ENCODE measurements at regions not wholly inside any gene's neighbourhood (a gene's known extent, or its start where the extent isn't known, plus 50 kb on each side); places are given as distances from the start of the nearest gene placed in this dataset.
"Not testable (repeated sequence)": the region's sequence is repeated elsewhere in the genome, so short reads cannot be mapped to it uniquely, and the experiment has no call there.

DNA sequence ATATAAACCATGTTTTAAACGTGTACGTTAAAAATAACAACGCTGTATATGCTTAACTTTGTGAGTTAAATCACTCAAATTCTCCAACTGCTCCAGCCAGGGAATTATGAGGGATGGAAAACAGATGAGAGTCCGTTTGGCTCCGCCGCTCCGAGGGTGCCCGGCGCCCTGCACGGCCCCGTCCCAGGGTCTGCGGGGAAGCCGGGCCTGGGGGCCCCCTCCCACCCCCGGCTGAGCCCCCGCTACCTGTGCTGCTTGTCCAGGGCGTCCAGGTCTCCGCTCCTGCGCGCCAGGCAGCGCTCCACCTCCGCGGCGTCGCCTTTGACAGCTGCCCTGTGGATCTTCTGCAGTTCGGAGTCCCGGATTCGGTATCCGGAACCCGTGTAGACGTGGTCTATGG is 415.5 kb downstream of the FOXD4L4 start:
- in situ Hi-C loops (cut with HindIII; ENCODE audit: low pct_unique_long_range_greater_than_20kb, low sequenced_read_pairs): not testable (repeated sequence)

GRCh38 chr9:66153021-66153725 is 416.2 kb downstream of the FOXD4L4 start:
- DNase-seq (ENCODE audit: low read depth, low spot score): peak; percentile 49
- in situ Hi-C loops (cut with HindIII; ENCODE audit: low pct_unique_long_range_greater_than_20kb, low sequenced_read_pairs): not testable (repeated sequence)

More for the DNA sequence above, 415.5 kb downstream of the FOXD4L4 start:
- not testable (repeated sequence) for DNase-seq (ENCODE audit: low read depth, low spot score)

DNA sequence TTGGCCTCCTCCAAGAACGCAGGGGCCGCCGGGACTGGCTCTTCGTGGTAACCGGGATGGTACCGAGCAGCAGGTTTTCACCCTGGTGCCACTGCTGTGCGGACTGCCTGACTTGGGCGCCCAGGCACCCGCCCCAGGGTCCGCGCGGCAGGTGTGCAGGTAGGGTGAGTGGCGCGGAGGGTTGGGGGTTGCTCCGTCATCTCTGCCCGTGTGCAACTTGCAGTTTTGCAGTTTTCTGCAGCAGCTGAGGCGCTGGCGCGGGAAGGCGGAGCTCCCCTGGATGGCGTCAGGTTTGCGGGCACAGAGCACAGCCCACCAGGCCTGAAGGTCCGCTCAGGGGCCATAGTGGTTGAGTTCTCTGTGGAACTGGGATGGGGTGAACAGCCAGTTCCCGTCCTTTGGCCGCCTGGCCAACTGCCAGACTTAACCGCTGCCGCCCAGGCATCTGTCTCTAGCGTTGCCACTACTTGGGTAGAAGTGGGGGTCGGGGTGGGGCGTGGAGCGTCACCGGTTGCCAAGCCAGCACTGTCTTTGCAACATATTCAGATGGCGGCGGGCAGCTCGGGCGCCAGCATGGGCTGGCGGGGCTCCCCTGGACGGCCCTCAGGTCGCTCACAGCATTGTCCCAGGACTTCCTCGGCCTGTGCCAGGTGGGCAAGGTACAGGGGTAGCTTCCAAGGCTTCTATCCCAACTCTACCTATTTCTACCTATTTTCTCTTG is 417.2 kb downstream of the FOXD4L4 start:
- in situ Hi-C loops (cut with HindIII; ENCODE audit: low pct_unique_long_range_greater_than_20kb, low sequenced_read_pairs); DNase-seq (ENCODE audit: low read depth, low spot score): not testable (repeated sequence)

DNA sequence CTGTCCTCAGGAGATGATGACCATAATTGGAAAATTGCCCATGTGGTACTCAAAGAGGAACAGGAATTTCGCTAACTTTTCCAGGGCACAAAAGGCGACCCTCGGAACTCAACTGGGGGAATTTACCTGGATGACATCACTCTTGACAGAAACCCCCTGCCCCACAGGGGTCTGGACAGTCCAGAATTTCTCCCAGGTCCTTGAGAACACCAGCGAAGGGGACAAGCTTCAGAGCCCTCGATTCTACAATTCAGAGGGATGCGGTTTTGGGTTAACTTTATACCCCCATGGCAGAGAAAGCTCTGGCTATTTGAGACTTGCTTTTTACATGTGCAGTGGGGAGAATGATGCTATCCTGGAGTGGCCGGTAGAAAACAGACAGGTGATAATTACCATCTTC is 445.4 kb downstream of the FOXD4L4 start:
- DNase-seq (ENCODE audit: low read depth, low spot score); in situ Hi-C loops (cut with HindIII; ENCODE audit: low pct_unique_long_range_greater_than_20kb, low sequenced_read_pairs): not testable (repeated sequence)

DNA sequence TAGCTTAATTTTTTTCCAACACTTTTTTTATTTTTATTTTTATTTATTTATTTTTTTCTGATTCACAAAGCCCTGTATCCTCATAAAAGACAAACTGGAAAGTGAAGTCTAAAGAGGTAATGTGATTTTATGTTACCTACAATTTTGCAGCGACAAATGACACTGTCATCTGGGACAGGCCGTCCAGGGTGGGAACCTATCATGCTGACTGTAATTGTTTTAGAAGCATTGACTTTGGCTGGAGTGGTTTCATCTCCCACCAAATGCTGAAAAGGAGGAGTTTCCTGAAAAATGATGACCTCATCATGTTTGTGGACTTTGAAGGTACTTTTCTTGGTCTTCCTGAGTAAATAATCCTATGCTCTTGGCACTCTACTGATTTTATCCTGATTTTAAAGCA is 446.7 kb downstream of the FOXD4L4 start:
- in situ Hi-C loops (cut with HindIII; ENCODE audit: low pct_unique_long_range_greater_than_20kb, low sequenced_read_pairs); DNase-seq (ENCODE audit: low read depth, low spot score): not testable (repeated sequence)

GRCh38 chr9:66197199-66197598 is 460.3 kb downstream of the FOXD4L4 start:
- DNase-seq (ENCODE audit: low read depth, low spot score); in situ Hi-C loops (cut with HindIII; ENCODE audit: low pct_unique_long_range_greater_than_20kb, low sequenced_read_pairs): not testable (repeated sequence)

DNA sequence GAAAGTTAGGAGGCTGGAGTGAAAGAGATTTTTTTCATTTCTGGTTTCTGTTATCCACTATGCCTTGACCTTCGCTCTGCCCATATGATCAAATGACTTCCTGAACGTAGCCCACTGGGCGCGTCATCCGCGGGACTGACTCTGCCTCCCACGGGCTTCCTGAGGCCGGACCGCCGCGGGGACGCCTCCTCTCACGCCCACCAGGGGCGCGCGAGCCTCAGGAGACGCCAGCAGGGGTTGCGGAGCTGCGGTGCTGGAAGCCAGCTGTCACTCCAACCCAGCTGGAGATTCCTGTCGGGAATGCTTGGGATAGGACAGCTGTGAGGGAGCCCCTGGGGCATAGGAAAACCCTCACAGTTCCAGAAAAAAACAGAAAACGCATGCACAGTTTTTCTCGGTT is 461.5 kb downstream of the FOXD4L4 start:
- DNase-seq (ENCODE audit: low read depth, low spot score); in situ Hi-C loops (cut with HindIII; ENCODE audit: low pct_unique_long_range_greater_than_20kb, low sequenced_read_pairs): not testable (repeated sequence)

GRCh38 chr9:66206617-66207016 is 469.7 kb downstream of the FOXD4L4 start:
- DNase-seq (ENCODE audit: low read depth, low spot score); in situ Hi-C loops (cut with HindIII; ENCODE audit: low pct_unique_long_range_greater_than_20kb, low sequenced_read_pairs): not testable (repeated sequence)

DNA sequence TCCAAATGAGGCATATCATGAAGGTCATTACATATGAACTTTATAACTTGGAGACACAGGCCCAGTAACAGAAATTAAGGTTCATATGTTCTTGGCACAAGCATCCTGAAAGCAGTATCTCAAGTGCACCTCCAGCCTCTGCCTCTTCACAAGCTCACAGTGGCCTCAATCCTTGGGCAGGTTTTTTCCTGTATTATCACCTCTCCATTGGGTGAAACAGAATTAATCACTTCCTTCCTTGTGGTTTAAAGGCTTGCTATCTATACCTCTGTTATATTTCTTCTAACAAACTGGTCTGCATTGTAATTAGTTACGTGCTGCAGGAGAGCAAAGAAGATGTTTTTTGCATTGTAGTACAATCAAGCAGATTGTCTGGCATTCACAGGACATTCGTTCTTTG is 471.0 kb downstream of the FOXD4L4 start:
- in situ Hi-C loops (cut with HindIII; ENCODE audit: low pct_unique_long_range_greater_than_20kb, low sequenced_read_pairs); DNase-seq (ENCODE audit: low read depth, low spot score): not testable (repeated sequence)

DNA sequence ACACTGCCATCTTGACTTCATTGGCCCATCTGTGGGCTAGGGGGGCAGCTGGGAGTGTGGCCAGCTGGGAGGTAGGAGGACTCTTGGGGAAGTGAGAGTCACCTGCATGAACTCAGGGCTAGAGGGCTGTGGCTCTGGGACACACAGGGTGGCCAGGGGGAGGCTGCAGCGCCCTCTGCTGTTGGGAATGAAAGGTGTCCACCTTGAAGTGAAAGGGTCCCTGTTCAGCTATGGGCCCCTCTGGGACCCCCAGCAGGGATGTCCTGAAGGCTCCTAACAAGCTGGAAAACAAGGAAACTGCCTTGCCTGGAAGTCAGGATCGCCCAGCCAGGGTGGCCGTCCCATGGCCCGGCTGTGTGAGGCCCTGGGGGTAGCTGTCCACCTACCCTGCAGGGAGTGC is 507.8 kb downstream of the FOXD4L4 start:
- in situ Hi-C loops (cut with HindIII; ENCODE audit: low pct_unique_long_range_greater_than_20kb, low sequenced_read_pairs); DNase-seq (ENCODE audit: low read depth, low spot score): not testable (repeated sequence)

GRCh38 chr9:66245481-66245880 is 508.5 kb downstream of the FOXD4L4 start:
- in situ Hi-C loops (cut with HindIII; ENCODE audit: low pct_unique_long_range_greater_than_20kb, low sequenced_read_pairs); DNase-seq (ENCODE audit: low read depth, low spot score): not testable (repeated sequence)

DNA sequence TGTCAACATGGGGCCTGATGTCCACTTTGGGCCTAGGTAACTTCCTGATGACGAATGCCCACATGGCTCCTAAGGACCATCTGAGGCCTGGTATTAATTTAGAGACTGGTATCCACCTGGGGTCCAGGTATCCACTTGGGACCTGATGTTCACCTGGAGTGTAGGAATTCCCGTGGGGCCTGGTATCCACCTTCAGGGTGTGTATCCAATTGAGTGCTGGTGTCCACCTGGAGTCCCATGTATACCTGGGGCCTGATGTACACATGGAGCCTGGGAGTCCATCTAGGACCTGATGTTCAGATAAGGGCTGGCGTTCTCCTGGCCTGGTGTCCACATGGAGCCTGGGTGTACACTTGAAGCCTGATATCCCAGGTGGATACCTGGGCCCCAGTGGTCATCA is 520.6 kb downstream of the FOXD4L4 start:
- in situ Hi-C loops (cut with HindIII; ENCODE audit: low pct_unique_long_range_greater_than_20kb, low sequenced_read_pairs); DNase-seq (ENCODE audit: low read depth, low spot score): not testable (repeated sequence)

- in situ Hi-C loops (cut with HindIII; ENCODE audit: low pct_unique_long_range_greater_than_20kb, low sequenced_read_pairs); DNase-seq (ENCODE audit: low read depth, low spot score): not testable (repeated sequence)
These were observed 524.6 kb downstream of the FOXD4L4 start for GRCh38 chr9:66261576-66261975.

DNA sequence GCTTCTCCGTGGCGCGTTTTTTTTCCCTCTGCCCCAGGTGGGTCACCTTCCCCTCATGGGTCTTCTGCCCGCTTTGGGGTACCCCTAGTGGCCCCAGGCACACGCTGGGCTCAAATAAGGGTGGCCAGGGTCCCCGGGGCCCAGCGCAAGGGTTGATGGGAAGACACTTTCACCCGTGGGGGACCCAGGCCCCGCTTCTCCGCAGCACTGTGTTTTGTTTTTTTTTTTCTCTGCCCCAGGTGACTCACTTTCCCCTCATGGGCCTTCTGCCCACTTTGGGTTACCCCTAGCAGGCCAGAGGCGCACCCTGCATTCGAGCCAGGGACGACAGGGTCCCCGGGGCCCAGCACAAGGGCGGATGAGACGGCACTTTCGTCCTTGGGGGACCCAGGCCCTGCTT is 526.7 kb downstream of the FOXD4L4 start:
- in situ Hi-C loops (cut with HindIII; ENCODE audit: low pct_unique_long_range_greater_than_20kb, low sequenced_read_pairs); DNase-seq (ENCODE audit: low read depth, low spot score): not testable (repeated sequence)

DNA sequence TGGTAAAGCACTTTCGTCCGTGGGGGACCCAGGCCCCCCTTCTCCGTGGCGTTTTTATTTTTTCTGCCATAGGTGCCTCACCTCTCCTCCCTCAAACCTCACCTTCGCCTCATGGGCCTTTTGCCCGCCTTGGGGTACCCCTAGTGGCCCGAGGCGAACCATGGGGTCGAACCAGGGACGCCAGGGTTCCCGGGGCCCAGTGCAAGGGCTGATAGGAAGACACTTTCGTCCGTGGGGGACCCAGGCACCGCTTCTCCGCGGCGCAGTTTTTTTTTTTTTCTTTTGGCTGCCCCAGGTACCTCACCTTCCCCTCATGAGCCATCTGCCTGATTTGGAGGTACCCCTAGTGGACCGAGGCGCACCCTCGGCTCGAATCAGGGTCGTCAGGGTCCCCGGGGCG is 527.8 kb downstream of the FOXD4L4 start:
- DNase-seq (ENCODE audit: low read depth, low spot score); in situ Hi-C loops (cut with HindIII; ENCODE audit: low pct_unique_long_range_greater_than_20kb, low sequenced_read_pairs): not testable (repeated sequence)

DNA sequence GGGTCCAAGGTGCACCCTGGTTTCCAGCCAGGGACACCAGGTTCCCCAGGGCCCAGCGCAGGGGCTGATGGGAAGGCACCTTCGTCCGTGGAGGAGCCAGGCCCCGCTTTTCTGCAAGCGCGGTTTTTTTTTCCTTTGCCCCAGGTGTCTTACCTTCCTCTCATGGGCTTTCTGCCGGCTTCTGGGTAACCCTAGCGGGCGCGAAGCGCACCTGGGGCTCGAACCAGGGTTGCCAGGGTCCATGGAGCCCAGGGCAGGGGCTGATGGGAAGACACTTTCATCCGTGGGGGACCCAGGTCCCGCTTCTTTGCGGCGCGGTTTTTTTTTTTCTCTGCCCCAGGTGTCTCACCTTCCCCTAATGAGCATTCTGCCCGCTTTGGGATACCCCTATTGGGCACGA is 529.3 kb downstream of the FOXD4L4 start:
- in situ Hi-C loops (cut with HindIII; ENCODE audit: low pct_unique_long_range_greater_than_20kb, low sequenced_read_pairs); DNase-seq (ENCODE audit: low read depth, low spot score): not testable (repeated sequence)

- DNase-seq (ENCODE audit: low read depth, low spot score); in situ Hi-C loops (cut with HindIII; ENCODE audit: low pct_unique_long_range_greater_than_20kb, low sequenced_read_pairs): not testable (repeated sequence)
These were observed 530.0 kb downstream of the FOXD4L4 start for GRCh38 chr9:66266856-66267430.

DNA sequence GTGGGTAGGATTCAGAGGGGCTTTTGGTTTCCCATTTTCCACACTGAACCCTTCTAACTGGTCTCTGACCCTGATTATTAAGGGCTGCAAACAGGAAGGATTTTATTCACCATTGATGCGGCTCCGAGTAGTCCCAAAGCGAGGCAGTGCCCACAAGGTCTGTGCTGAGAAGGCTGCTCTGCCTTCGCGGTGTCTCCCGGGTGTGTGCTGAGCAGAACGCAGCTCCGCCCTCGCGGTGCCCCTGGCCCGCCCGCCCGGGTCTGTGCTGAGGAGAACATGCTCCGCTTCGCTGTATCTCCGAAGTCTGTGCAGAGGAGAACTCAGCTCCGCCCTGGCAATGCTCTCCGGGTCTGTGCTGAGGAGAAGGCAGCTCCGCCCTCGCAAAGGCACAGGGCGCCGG is 530.7 kb downstream of the FOXD4L4 start:
- in situ Hi-C loops (cut with HindIII; ENCODE audit: low pct_unique_long_range_greater_than_20kb, low sequenced_read_pairs); DNase-seq (ENCODE audit: low read depth, low spot score): not testable (repeated sequence)
